NCI-H1694 (cell line): ENCODE measurements at regions not wholly inside any gene's neighbourhood (a gene's known extent, or its start where the extent isn't known, plus 50 kb on each side); places are given as distances from the start of the nearest gene placed in this dataset.
"Not testable (repeated sequence)": the region's sequence is repeated elsewhere in the genome, so short reads cannot be mapped to it uniquely, and the experiment has no call there.

Experiments
- DNase-seq: peaks from one replicate; lab custom pipeline; 2025; lab: John Stamatoyannopoulos, UW

DNA sequence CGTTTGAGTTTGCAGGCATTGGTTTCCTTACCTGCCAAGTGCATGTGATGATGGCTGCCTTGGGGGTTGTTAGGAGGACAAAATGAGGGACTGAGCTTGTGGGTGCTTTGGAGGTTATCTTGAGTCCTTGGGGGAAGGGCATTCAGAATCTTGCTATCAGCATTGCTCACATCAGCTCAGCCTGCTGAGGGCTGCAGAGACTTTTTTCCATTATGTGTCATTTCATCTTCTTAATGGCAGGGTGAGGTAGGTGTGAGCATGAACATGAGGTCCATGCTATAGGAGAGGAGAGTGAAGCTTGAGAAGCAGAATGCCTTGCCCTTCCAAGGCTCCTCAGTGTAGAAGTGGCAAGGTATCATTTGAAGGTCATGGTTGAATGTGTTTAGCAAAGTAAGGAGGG, 112.3 kb downstream of the MIAT start:
- no peak for DNase-seq

DNA sequence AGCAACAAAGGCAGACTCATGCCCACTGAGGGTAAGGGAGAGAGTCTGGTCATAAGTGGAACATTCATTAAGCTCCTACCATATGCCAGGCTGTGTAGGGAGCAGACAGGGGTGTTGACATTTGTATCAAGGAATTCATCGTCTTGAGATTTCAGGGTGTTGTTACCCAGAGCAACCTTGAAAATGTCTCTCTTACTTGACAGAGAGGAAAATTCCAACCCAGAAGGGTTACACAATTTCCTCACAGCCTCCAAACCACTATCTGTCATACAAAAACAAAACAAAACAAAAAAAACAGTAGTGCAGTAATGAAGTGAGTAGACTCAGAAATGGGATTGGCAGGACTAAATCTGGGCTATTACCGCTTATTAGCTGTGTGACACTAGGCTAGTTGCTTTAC, 113.2 kb downstream of the MIAT start:
- DNase-seq: no peak

DNA sequence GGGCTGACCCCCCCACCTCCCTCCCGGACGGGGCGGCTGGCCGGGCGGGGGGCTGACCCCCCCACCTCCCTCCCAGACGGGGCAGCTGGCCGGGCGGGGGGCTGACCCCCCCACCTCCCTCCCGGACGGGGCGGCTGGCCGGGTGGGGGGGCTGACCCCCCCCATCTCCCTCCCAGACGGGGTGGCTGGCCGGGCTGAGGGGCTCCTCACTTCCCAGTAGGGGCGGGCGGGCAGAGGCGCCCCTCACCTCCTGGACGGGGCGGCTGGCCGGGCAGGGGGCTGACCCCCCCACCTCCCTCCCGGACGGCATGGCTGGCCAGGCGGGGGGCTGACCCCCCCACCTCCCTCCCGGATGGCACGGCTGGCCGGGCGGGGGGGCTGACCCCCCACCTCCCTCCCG, 115.7 kb downstream of the MIAT start:
- not testable (repeated sequence) for DNase-seq

DNA sequence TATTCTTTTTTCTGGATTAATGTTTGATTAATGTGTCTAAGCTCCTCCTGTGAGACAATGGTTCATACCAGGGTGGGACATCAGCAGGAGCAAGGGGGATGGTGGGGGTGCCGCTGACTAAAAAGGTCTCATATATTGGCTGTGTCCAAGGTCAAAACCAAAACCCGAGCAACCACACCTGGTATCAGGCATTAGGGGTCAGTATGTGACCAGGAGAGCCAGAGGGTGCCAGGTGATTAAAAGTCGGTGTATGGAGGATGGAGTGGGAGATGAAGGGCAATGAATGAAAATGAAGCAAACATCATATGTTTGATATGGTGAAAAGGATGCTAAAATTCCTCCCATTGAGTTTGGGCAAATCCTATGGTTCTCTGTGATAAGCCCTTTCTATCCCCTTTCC, 118.0 kb downstream of the MIAT start:
- DNase-seq: no peak

DNA sequence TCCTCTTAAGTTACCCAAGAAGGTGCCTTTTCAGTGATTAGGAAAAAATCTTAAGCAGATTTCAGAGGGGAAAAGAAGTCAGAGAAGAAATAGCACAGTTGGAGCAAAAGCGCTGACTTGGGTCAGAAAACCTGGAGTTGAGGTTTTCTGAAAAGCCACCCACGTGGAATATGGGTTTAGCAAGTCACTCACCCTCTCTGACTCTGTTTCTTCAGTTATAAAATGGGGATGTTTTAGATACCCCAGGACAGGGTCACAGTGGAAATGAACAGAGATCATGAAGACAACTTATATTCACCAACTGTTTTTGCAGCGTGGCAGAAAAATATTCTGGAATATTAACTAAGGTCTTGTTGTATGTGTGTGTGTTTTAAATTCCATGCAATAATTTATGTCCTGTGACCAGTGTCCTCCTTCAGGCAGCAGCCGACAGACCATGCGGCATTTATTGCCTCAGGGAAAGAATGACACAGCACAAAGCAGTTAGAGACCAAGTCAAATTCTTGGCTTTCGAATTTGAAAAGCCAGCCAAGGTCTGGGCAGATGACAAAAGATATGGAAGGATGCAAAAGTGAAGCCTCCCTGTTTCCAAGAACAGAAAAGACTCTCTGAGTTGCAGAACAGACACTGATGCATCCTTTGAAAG, 119.9 kb downstream of the MIAT start:
- no peak for DNase-seq

DNA sequence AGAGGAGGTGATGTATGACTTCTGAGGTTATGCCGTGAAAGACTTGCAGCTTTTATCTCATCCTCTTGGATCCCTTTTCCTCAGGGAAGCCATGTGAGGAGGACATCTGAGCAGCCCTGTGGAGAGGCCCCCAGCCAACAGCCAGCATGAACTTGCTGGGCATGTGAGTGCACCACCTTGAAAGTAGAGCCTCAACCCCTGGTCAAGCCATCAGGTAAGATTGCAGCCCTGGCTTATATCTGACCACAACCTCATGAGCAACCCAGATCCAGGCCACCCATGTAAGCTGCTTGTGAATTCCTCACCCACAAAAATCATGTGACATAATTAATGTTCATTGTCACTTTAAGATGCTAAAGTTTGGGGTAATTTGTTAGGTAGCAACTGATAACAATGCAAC, 121.0 kb downstream of the MIAT start:
- DNase-seq: no peak

DNA sequence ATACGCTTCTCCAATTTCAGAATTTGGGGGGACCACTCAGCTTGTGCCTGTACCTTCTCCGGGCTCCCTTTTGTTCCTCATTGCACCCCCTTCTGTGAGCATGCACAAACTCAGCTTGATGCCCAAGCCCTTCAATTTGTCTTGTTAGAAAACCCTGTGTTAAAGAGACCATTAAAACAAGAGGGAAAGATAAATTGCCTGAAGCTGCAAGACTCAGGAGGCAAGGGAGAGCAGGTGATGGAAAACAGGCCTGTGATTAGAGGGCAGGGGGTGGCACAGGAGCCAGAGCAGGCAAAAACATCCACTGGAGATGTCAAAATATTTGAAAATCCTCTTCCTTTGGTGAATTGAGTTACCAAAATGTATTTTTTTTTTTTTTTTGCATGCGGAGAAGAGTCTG, 121.7 kb downstream of the MIAT start:
- DNase-seq: no peak

DNA sequence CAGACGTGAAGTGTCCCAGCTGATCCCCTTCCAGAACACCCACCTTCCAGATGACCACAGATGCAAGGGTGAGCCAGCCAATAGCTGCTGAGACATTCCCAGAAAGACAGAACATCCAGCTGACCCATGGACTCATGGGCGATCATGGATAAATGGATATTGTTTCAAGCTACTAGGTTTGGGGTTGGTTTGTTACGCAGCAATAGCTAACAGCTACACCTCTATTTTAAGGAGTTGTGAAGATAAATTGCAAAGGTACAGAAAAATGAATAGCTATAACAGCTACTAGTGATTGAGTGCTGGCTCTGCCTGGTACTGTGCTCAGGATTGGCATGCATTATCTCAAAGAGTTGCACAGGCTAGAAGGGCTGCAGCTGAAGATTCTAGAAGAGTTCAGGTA, 122.5 kb downstream of the MIAT start:
- no peak for DNase-seq

DNA sequence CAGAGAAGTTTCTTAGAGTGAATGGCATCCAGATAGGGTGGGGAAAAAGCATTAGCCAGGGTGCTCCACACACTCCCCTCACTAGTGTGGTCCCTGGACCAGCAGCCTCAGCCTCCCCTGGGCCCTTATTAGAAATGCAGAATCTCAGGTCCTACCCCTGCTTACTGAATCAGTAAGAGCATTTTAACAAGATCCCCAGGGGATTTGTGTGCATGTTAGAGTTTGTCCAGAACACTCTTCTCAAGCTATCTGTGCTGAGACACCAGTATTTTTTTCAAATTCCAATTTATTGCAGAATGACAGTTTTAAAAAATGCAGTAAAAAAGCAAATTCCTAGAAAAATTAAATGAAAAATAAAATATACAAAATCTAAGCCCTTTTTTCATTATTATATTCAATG, 123.1 kb downstream of the MIAT start:
- DNase-seq: no peak

DNA sequence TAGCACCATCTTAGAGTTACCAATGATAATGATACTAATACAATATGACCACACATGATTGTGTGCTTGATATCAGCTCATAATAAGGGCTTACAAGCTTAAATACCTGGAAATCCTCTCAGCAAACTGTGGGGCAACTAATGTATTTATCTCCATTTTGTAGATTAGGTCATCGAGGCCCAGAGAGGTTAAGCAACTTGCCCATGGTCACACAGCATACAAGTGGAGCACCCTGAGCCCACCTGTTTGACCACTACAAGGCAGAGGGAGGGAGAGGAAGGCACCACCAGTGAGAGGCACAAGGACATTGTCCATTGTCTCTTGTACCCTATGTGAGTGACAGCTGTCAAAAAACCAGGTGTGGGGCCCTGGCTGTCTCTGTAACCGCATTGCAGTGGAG, 123.7 kb downstream of the MIAT start:
- DNase-seq: no peak

DNA sequence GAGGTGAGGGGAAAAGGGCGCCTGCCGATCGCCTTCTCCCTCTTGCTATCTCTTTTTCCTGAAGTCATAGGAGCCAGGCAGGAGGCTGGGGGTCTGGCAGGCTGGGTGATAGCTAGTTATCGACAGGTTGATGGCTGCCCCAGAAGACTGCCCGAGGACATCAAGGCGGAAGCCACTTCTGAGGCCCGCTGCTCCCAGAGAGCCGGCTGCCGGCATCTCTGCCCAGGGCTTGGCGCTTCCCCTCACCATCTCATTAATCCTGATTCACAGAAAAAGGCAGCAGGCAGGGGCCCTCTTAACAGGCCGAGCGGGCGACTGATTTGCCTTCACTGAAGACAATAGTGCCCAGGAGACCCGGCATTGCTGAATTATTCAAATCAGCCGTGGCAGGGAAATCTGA, 124.2 kb downstream of the MIAT start:
- no peak for DNase-seq

DNA sequence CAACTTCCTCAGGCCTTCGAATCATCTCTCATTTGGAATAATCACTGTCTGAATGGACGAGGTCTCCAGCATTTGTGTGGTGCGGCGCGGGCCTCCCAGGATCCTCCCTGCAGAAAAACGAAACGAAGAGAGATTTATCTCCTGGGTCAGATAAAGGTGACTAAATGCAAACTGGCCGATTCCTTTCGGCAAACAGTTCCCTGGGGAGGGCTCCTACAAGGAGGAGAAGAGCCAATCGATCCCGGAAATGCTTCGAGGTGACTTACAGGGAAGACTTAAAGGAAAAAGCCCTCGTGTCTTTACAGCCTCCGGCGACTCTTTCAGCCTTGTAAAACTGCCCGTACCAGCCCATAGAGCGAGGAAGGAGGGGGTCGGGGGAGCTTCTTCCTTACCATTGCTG, 126.5 kb downstream of the MIAT start:
- DNase-seq: no peak

DNA sequence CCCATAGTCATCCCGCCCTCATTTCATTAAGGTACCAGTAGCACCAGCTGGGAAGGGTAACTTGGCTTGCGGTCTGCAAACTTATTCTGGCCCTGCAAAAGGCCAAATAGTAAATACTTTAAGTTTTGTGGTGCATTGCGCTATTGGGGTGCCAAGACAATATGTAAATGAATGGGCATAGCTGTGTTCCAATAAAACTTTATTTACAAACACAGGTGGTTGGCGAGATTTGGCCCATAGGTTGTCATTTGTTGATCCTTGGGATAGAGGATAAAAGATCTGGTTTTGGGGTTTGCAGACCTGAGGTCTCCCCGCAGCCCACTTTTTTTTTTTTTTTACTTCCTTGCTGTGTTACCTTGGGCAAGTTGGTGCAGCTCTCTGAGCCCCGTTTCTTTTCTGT, 127.4 kb downstream of the MIAT start:
- no peak for DNase-seq

DNA sequence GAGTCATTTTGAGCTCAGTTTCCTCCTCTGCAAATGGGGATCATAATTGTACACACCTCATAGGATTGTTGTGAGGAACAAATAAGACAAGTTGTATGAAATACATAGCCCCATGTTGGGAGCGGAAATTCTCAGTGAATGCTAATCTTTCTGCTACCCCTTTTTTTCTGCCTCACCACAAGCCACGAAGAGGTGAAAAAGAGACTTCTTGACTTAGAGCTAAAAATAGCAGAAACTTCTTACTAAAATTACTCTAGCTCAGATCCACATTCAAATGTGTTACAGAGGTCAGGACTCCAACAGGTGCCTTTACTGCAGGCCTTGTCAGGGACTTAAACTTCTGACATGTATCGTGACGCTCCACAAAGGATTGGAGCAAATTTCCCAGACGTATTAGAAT, 128.5 kb downstream of the MIAT start:
- no peak for DNase-seq

DNA sequence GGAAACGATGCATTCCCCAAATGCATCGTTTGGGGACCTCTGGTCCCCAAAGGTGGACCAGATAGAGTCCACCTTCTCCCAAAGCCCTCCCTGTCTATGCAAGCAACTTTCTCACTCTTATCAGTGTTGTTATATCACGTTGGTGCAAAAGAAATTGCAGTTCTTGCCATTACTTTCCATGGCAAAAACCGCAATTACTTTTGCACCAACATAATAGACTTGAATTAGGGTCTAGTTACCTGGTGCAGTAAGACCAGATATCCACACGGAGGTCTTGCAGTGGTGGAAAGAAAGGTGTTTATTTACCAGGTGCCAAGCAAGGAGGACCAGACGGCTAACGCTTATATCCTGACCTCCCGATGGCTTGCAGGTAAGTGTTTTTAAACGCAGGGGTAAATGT, 129.0 kb downstream of the MIAT start:
- DNase-seq: no peak

DNA sequence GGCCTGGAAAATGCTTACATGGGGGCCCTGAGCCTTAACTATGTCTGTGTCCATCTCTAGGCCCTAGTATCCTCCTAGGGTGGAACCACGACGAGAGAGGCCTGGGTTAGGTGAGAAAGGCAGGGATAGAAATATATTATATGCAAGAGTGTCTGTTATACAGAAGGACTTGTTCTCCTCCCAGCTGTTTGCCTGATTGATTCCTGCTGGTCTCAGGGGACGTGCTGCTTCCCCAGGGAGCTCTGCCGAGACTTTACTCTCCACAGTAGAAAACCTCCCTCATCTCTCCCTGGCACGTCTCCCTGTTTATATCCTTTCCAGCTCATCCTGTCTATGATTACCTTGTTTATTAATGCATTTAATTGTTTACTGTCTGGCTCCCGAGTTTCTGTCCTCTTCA, 132.6 kb downstream of the MIAT start:
- DNase-seq: peak; percentile 5

DNA sequence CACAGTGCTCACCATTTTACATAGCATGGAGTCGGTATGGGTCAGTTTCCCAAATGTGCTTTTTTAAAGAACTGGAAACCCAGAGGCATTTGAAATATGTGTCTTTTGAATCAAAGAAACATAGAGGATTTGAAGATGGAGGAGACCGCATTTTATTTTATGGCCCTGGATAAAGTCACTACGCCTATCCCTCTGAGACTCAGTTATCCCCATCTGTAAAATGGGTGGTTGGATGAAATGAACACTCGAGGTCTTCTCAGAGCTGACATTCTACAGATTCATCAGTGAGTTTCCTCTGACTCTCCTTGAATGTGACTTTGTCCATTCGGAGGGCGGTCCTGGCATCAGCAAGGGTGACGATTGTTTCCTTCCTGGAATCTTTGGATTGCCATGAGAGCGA, 135.1 kb downstream of the MIAT start:
- DNase-seq: no peak

DNA sequence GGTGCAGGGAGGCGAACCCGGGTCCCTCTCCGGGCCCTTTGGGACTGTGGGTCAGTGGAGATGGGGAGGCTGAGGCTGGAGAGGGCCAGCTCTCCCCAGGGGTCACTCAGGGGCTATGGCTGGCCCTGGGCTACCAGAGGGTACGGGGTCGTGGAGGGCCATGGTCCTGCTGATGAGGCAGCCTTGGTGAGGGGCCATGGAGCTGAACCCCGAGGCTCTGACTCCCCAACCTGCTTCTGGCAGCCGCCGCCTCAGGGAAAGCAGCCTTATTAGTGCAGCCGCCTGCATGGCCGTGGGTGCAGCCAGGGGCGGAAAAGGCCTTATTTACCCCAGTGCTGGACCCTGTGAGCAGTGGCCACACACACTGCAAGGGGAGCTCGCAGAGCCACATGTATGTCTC, 139.4 kb downstream of the MIAT start:
- no peak for DNase-seq

DNA sequence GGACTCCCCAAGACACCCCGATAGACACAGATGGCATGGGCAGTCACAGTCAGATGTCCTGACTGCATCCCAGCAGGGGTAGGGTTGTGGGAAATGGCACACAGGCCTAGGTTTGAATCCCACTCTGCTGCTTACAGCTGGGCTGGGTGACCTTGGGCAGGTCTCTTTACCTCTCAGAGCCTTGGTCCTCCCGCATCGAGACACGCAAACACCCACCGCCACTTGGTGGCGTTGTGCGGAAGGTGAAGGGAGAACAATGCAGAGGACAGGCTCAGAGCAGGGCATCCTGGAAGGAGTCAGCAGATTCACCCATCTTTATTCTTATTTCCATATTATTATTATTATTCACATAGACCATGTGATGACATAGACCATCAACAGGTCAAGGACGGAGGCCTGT, 140.5 kb downstream of the MIAT start:
- DNase-seq: no peak

DNA sequence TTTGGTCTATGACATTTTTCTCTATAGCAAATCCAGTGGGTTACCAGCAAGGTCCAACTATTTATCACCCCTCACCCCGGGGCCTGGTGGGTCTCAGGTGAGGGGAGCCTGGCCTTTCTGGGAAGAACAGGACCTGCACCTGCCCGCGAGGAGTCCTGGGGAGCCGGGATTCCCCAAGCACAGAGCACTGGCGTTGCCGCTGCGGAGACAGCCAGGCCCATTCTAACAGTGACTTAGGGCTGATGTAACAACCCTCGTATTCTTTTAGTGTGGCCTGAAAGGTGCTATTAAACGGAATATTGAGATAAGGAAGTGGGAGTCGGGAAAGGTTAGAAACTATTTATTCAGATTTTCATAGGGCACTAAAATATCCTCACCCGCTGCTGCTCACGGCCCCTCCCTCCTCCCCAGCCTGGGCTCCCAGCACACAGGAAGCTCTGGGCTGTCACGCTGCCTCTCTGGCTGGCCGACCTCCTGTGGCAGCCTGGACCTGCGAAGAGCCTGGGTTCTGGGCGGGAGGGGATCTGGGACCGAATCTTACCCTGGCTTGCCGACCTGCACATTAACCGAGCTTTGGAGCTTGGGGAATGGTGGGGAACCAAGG, 141.2 kb downstream of the MIAT start:
- no peak for DNase-seq

DNA sequence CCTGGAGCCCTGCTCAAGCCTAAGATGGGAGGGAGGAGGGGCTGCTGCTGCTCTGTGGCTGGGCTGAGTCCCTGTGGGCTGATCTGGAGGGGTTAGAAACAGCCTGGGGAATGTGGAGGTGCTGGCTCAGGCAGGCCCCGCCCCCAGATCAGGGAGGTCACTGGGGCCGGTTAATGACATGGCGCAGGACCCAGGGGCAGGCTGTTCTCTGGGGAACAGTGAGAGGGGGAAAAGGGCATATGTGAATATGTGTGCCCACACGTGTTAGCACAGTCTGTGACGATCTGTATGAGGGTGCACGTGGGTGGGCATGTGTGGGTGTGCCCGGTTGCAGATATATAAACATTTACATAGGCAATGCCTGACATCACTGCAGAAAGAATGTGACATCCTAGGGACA, 143.5 kb downstream of the MIAT start:
- no peak for DNase-seq

DNA sequence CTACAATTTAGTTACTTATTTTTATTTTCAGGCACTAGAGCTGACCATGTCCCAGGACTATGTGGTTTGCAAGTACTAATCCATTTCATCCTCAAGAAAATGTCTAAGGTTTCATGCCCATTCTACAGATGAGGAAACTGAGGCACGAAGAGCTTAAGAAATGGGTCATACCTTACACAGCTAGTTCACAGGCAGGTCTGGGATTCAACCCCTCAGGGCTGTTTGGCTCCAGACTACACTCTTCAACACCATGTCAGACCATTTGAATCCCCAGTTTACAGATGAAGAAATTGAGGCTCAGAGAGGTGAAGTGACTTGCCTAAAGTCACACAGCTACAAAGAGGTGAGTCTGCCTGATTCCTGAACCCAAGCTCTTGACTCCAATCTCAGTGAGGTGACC, 144.1 kb downstream of the MIAT start:
- no peak for DNase-seq

DNA sequence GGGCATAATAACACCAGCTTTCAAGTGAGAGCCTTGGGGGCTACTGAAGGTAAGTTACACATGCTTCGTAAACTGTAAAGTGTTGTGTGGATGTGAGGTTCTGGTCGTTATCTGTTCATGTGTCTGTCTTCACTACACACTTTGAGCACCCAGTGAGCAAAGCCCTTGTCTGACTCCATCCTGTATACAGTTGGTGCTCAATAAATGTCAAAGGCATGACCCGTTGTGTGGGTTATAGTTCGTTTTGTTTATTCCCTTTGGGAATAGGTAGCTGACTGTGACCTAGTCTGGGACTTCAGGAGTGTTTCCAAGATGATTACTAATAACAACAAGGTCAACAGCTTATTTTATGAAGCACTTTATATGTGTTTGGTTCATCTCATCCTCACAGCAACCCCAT, 146.9 kb downstream of the MIAT start:
- no peak for DNase-seq

DNA sequence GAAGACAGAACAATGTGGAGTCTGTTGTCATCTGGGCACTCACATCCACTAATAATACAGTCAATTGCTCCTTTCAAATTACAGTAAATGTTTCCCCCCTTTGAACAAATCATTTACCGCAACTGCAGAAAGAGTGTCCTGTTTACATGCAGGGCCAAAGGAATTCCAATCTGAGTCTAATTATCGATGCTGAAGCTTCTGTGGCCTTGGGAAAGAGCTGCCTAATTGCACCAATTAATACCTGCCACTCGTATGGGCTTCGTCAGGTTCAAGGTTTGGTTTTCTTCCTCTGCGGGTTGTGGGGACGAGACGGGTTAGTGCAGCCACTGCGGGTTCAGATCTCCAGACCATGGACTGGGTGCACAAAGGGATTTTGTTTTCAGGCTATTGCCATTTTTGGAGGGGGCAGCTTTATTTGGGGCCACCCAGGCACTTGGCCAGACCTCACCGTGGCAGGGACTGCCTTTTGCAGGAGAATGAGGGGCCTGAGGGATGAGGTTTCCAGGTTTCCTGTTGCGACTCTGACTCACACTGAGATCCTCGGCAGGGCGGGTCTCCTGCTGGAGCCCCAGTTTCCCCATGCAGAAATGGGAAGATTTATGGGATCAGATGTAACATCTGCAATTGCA, 147.6 kb downstream of the MIAT start:
- no peak for DNase-seq
